HG03565 (cell line): ENCODE measurements at regions not wholly inside any gene's neighbourhood (a gene's known extent, or its start where the extent isn't known, plus 50 kb on each side); places are given as distances from the start of the nearest gene placed in this dataset.

ENCODE experiments used
- ATAC-seq: cut with Tn5 transposase; IDR thresholded peaks from one replicate; pipeline ENCODE4 v1.9.1; 2021; ENCODE audit warnings: mild to moderate bottlenecking, moderate library complexity; ENCODE audit not compliant: unreplicated experiment

DNA sequence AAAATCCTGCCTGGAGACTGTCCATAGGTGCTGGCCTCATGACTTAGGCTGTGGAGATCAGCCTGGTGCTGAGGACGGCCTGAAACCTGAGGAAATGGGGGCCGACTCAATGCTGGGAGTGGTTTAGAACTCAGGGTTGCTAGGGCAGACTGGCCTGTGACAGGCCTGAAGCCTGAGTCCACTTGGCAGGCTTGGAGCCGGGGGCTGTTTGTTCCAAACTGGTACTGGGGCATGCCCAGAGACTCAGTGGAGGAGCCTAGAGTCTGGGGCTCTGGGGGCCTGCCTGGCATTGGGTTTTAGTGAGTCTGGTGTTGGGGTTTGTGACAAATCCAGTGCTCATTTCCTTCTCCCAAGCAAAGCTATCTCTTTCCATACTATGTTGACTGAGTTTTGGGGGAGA, 489.7 kb upstream of the CNKSR2 start:
- no peak for ATAC-seq

GRCh38 chrX:20863649-20864048, 510.6 kb upstream of the CNKSR2 start:
- ATAC-seq: no peak

GRCh38 chrX:20861113-20861512, 513.1 kb upstream of the CNKSR2 start:
- ATAC-seq: no peak

DNA sequence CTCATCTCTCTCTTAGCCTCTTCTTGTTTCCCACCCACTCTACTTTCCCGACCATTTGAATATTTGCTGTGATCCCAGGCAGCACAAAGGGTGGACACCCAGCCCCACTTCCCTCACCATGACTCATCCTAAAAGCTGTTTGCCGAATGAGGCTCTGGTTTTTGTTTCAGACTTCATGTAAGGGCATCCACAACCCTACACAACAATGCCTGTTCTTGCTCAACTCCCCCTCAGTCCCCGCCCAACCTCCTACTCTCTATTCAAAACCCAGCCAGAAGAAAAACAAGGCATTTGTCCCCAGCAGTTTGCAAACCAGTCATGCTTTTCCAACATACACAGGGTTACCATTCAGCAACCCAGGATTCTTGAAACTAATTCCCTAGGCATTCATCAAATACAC, 516.5 kb upstream of the CNKSR2 start:
- no peak for ATAC-seq

- ATAC-seq: no peak
Measured at GRCh38 chrX:20838477-20838876, 535.7 kb upstream of the CNKSR2 start.

- ATAC-seq: no peak
Measured at GRCh38 chrX:20829665-20830491, 544.3 kb upstream of the CNKSR2 start.

GRCh38 chrX:20825984-20826383, 548.2 kb upstream of the CNKSR2 start:
- no peak for ATAC-seq

- no peak for ATAC-seq
Measured at GRCh38 chrX:20803971-20804370, 537.3 kb upstream of the RPS6KA3 start.

GRCh38 chrX:20802036-20802435, 535.3 kb upstream of the RPS6KA3 start:
- ATAC-seq: no peak

- no peak for ATAC-seq
Measured at GRCh38 chrX:20796450-20796849, 529.7 kb upstream of the RPS6KA3 start.

DNA sequence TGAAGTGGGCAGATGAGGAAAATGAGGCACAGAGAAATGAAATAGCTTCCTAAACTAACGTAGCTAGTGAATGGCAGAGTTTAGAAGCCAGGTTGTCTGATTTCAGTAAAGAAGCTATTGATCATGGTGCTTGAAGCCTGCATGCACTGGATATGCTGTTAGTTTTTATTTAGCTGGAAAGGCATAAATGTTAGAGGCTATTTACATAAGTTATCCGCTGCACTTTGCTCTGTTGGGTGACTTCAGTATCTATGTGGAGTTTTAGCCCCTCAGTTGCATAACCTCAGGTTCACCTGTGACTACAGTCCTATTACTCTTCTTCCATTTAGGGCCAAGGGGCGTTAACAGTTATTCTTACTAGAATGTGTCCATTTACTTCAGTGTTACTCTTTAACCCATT, 522.4 kb upstream of the RPS6KA3 start:
- no peak for ATAC-seq

- no peak for ATAC-seq
Measured at GRCh38 chrX:20767346-20767745, 500.6 kb upstream of the RPS6KA3 start.

DNA sequence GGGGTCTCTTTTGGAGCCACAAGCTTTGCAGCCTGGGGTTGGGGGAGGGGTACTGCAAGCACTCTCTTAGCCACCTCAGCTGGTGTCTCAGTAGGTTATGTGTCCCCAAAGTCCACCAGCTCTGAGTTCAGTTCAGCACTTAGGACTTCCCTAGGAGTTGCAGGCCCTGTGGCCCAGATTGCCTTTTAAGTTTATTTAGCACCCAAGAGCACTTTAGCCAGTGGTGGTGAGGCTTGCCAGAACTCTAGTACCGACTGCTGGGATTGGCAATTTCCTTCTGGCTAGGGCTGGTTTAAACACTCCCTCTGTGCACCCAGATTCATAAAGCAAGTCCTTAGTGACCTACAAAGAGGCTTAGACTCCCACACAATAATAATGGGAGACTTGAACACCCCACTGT, 489.9 kb upstream of the RPS6KA3 start:
- no peak for ATAC-seq

GRCh38 chrX:20753076-20753475, 486.4 kb upstream of the RPS6KA3 start:
- ATAC-seq: no peak

GRCh38 chrX:20746690-20747089, 480.0 kb upstream of the RPS6KA3 start:
- ATAC-seq: no peak

DNA sequence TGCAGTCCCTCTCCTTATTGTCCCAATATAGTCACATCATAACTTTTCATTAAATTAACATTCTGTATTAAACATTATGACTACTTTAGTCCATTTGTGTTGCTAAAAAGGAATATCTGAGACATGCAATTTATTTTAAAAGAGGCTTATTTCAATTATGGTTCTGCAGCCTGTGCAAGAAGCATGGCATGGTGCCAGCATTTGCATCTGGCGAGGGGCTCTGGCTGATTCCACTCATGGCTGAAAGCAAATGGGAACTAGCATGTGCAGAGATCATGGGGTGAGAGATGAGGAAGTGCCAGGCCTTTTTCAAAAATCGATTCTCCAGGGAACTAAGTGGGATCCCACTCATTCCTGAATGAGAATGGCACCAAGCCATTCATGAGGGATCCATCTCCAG, 476.3 kb upstream of the RPS6KA3 start:
- no peak for ATAC-seq

DNA sequence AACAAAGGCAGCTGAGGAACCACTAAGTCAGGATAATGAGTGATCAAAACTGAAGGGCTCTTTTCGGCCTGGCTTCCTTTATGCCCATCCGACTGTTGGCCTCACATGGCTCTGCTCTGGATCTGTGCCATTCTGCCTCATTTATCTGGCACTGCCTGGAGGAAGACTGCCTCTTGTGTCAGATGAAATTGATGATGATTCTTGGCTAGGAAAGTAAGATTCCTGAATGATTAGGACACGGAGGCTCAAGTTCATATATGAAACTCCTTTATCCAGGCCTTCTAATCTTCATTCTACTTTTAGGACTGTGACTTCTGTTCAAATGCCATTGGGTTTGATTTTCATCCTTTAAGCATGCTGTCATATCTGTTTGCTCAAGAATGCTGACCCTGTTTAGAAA, 475.4 kb upstream of the RPS6KA3 start:
- ATAC-seq: no peak

- ATAC-seq: no peak
Measured at GRCh38 chrX:20740443-20740842, 473.7 kb upstream of the RPS6KA3 start.

DNA sequence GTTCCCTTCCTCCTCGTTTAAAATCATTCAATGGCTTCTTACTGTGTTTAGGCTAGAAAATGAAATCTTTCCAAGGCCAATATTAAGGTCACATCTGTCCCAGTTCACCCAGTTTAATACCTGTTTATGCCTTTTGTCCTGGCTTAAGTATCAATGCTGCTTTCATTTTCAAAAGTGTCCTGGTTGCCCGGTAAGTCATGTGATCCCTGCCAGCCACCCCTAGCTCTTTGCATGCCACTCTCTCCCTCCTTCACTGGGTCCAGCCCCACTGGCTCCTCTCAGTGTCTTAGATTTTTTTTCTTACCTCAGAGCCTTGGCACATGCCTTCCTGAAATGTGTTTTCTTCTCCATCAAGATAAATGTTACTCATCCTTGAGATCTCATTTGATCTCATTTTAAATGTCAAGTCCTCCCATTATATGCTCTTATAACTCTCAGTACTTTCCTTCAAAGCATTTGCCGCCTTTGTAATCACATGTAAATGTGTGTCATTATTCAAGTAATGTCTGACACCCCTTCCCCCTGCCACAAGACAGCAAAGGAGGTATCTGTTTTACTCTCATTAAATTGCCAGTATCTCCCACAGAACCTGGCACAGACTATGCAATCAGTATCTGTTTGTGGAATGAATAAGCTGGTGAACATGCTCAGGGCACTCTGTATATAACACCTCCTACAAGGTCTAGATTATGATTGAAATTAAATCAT, 472.5 kb upstream of the RPS6KA3 start:
- no peak for ATAC-seq

DNA sequence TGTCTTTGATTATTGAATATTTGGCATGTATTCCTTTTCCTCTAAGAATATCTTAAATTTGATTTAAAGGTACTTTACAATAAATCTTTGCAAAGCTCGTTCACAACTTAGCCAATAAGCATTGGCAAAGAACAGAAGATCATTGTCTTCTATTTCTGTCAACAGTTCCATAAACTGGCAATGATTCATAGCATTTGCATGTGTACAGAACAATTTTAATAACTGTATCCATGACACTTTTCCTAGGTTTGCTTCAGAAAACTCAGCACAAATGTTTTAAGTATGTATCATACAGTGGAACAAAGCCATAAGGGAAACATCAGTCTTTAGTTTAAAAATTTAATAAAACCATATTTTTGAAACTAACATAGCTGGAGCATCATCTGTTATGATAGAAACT, 462.7 kb upstream of the RPS6KA3 start:
- ATAC-seq: no peak

DNA sequence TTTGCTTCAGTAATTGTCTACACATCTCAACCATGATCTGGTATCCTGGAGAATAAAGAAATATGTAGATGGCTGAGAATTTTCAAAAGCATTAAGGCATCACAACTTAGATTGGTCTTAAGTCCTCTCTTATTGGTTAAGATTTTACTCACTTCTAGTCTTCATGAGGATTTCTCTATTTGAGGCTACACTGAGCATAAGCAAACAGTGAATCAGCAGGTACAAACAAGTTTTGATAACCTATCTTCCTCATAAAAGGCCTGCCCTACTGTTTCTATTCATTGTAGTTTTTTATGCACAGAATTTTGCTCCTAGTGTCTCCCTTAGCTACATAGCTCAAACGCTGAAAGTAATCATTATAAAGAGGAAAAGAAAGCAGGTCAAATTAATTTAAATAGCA, 460.7 kb upstream of the RPS6KA3 start:
- no peak for ATAC-seq

- no peak for ATAC-seq
Measured at GRCh38 chrX:20720954-20721626, 454.4 kb upstream of the RPS6KA3 start.
